HL-60 (cell line): ENCODE measurements at regions not wholly inside any gene's neighbourhood (a gene's known extent, or its start where the extent isn't known, plus 50 kb on each side); places are given as distances from the start of the nearest gene placed in this dataset.

Source experiments
- DNase-seq, 2 experiments: peaks; one replicate each; pipeline ENCODE4 v3.0.0-alpha.2; 2010 to 2020; ENCODE audit warnings: low read depth in 1 of 2, low spot score in 1 of 2
- H3K27ac ChIP-seq: fragments of 250-450 bp; sonication (Bioruptor Pico); replicated peaks from 2 replicates; pipeline ENCODE4 v1.5.1; 2020; ENCODE audit warnings: mild to moderate bottlenecking, moderate library complexity
- H3K27me3 ChIP-seq: fragments of 250-450 bp; sonication (Bioruptor Pico); 2 replicates; pipeline ENCODE4 v1.5.1; 2021; ENCODE audit warnings: mild to moderate bottlenecking, moderate library complexity; ENCODE audit not compliant: insufficient read depth, poor library complexity, severe bottlenecking
- H3K4me3 ChIP-seq: replicated peaks from 2 replicates; pipeline ENCODE4 v1.5.1; 2011; ENCODE audit warnings: mild to moderate bottlenecking, control low read depth, low read length; ENCODE audit not compliant: insufficient read depth
- GABPA ChIP-seq: IDR thresholded peaks from 2 replicates; pipeline ENCODE4 v1.6.1; 2012; ENCODE audit warnings: low read depth
- POLR2AphosphoS5 ChIP-seq: IDR thresholded peaks from 2 replicates; pipeline ENCODE4 v1.6.1; 2012; ENCODE audit warnings: low read depth
- SPI1 ChIP-seq: IDR thresholded peaks from 2 replicates; pipeline ENCODE4 v1.6.1; 2012; ENCODE audit warnings: low read depth, mild to moderate bottlenecking, borderline replicate concordance
- TF ChIP-seq, protein P1 (sequence below): IDR thresholded peaks from one replicate; pipeline ENCODE4 v1.5.1; 2011; ENCODE audit warnings: low read length, control low read depth, inconsistent platforms; ENCODE audit not compliant: insufficient read depth
- TF ChIP-seq, protein P2 (sequence below): IDR thresholded peaks from 2 replicates; pipeline ENCODE4 v1.6.1; 2012; ENCODE audit warnings: low read depth; ENCODE audit not compliant: insufficient replicate concordance

DNA sequence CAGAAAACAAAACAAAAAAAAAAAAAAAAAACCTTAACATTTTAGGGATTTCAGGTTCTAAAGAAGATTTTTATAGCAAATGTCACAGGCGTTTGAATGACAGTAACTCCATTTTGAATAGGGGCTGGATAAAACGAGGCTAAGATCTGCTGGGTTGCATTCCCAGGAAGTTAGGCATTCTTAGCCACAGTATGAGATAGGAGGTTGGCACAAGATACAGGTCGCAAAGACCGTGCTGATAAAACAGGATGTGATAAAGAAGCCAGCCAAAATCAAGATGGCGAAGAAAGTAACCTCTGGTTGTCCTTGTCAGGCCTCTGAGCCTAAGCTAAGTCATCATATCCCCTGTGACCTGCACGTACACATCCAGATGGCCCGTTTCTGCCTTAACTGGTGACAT lies 425.6 kb upstream of the PTPRD start:
- no peak overlapping the region for H3K4me3 ChIP-seq
- no peak for DNase-seq
- no peaks in the 10 kb centered on the region for H3K27me3 ChIP-seq
- H3K27ac ChIP-seq: no peak overlapping the region
- TF ChIP-seq, protein P1, sequence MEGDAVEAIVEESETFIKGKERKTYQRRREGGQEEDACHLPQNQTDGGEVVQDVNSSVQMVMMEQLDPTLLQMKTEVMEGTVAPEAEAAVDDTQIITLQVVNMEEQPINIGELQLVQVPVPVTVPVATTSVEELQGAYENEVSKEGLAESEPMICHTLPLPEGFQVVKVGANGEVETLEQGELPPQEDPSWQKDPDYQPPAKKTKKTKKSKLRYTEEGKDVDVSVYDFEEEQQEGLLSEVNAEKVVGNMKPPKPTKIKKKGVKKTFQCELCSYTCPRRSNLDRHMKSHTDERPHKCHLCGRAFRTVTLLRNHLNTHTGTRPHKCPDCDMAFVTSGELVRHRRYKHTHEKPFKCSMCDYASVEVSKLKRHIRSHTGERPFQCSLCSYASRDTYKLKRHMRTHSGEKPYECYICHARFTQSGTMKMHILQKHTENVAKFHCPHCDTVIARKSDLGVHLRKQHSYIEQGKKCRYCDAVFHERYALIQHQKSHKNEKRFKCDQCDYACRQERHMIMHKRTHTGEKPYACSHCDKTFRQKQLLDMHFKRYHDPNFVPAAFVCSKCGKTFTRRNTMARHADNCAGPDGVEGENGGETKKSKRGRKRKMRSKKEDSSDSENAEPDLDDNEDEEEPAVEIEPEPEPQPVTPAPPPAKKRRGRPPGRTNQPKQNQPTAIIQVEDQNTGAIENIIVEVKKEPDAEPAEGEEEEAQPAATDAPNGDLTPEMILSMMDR: no peak
- no peak for TF ChIP-seq GABPA
- TF ChIP-seq, protein P2, sequence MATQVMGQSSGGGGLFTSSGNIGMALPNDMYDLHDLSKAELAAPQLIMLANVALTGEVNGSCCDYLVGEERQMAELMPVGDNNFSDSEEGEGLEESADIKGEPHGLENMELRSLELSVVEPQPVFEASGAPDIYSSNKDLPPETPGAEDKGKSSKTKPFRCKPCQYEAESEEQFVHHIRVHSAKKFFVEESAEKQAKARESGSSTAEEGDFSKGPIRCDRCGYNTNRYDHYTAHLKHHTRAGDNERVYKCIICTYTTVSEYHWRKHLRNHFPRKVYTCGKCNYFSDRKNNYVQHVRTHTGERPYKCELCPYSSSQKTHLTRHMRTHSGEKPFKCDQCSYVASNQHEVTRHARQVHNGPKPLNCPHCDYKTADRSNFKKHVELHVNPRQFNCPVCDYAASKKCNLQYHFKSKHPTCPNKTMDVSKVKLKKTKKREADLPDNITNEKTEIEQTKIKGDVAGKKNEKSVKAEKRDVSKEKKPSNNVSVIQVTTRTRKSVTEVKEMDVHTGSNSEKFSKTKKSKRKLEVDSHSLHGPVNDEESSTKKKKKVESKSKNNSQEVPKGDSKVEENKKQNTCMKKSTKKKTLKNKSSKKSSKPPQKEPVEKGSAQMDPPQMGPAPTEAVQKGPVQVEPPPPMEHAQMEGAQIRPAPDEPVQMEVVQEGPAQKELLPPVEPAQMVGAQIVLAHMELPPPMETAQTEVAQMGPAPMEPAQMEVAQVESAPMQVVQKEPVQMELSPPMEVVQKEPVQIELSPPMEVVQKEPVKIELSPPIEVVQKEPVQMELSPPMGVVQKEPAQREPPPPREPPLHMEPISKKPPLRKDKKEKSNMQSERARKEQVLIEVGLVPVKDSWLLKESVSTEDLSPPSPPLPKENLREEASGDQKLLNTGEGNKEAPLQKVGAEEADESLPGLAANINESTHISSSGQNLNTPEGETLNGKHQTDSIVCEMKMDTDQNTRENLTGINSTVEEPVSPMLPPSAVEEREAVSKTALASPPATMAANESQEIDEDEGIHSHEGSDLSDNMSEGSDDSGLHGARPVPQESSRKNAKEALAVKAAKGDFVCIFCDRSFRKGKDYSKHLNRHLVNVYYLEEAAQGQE: no peak
- TF ChIP-seq SPI1: no peak
- no peak for TF ChIP-seq POLR2AphosphoS5

DNA sequence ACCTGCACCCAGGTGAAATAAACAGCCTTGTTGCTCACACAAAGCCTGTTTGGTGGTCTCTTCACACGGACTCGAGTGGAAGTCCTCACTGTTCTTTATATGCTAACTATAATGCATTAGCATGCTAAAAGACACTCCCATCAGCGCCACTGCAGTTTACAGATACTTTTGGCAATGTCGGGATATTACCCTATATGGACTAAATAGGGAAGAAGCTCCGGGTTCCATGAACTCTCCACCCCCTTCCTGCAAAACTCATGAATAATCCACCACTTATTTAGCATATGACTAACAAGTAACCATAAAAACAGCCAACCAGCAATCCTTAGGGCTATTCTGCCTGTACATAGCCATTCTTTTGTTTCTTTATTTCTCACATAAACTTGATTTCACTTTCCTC lies 426.2 kb upstream of the PTPRD start:
- H3K4me3 ChIP-seq: no peak overlapping the region
- H3K27me3 ChIP-seq: no peaks in the 10 kb centered on the region
- DNase-seq: no peak
- H3K27ac ChIP-seq: no peak overlapping the region
- TF ChIP-seq, protein P2: no peak
- TF ChIP-seq GABPA (no peak), POLR2AphosphoS5 (no peak), SPI1 (no peak)
- TF ChIP-seq, protein P1: no peak

DNA sequence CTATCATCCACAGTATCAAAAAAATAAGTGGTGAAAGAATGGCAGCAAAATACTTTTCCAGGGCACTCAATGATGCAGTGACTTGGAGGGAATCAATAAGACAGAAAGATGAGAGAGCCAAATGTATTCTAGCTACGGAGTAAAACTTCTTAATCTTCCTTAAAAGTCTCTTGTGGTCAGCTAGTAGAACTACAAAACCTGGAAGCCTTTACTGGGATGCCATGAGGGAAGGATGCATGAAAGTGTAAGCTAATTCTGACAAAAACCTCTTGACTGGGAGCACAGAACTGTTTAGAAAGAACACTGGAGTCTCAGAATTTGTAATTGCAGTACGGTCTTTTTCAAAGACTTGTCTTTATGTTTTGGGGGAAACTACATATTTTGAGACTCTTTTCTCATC lies 432.8 kb upstream of the PTPRD start:
- H3K27me3 ChIP-seq: no peaks in the 10 kb centered on the region
- no peak for TF ChIP-seq SPI1
- TF ChIP-seq, protein P2: no peak
- TF ChIP-seq, protein P1: no peak
- H3K27ac ChIP-seq: no peak overlapping the region
- H3K4me3 ChIP-seq: no peak overlapping the region
- no peak for DNase-seq
